MG63 (cell line): ENCODE measurements at regions not wholly inside any gene's neighbourhood (a gene's known extent, or its start where the extent isn't known, plus 50 kb on each side); places are given as distances from the start of the nearest gene placed in this dataset.
A peak's percentile ranks its signal among the peaks of the same experiment; 100 is the strongest.
"Not testable (repeated sequence)": the region's sequence is repeated elsewhere in the genome, so short reads cannot be mapped to it uniquely, and the experiment has no call there.

Experiments
- DNase-seq: peaks from one replicate; pipeline ENCODE4 v3.0.0-alpha.2; 2020
- H3K27me3 ChIP-seq: fragments of 250-450 bp; sonication (Bioruptor Pico); 2 replicates; pipeline ENCODE4 v1.5.1; 2020; ENCODE audit warnings: mild to moderate bottlenecking, moderate library complexity
- H3K36me3 ChIP-seq: fragments of 250-450 bp; sonication (Bioruptor Pico); 2 replicates; pipeline ENCODE4 v1.5.1; 2020; ENCODE audit warnings: mild to moderate bottlenecking, moderate library complexity
- H3K4me3 ChIP-seq: fragments of 250-450 bp; sonication (Bioruptor Pico); 2 replicates; pipeline ENCODE4 v1.5.1; 2020; ENCODE audit warnings: mild to moderate bottlenecking, moderate library complexity
- H3K9me3 ChIP-seq: fragments of 250-450 bp; sonication (Bioruptor Pico); 2 replicates; pipeline ENCODE4 v1.5.1; 2020; ENCODE audit warnings: mild to moderate bottlenecking, moderate library complexity

GRCh38 chr12:128079446-128079845, 187.5 kb upstream of the TMEM132C start:
- H3K4me3 ChIP-seq = no peak overlapping the region
- H3K9me3 ChIP-seq = no peaks in the 10 kb centered on the region
- DNase-seq = no peak
- H3K27me3 ChIP-seq = no peaks in the 10 kb centered on the region
- H3K36me3 ChIP-seq = no peaks in the 10 kb centered on the region

DNA sequence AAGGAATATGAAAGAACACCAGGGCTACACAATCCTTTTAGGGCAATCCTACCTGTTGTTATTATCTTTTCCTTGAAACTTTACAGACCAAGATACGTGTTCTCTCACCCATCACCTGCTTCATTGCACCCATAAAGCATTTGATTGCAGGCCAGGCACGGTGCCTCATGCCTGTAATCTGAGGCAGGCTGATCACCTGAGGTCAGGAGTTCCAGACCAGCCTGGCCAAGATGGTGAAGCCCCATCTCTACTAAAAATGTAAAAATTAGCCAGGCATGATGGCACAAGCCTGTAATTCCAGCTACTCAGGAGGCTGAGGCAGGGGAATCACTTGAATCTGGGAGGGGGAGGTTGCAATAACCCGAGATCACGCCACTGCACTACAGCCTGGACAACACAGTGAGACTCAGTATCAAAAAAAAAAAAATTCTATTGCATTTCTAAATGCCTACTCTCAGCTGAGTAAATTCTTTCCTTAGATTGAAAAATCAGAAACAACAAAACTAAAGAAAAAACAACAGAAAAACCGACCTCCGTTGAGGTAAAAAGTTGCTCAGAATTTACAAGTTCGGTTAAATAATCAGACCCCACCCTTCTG, 183.7 kb upstream of the TMEM132C start:
- Histone ChIP-seq H3K9me3 (no peaks in the 10 kb centered on the region), H3K4me3 (no peak overlapping the region), H3K27me3 (no peaks in the 10 kb centered on the region), H3K36me3 (no peaks in the 10 kb centered on the region)
- DNase-seq = no peak

DNA sequence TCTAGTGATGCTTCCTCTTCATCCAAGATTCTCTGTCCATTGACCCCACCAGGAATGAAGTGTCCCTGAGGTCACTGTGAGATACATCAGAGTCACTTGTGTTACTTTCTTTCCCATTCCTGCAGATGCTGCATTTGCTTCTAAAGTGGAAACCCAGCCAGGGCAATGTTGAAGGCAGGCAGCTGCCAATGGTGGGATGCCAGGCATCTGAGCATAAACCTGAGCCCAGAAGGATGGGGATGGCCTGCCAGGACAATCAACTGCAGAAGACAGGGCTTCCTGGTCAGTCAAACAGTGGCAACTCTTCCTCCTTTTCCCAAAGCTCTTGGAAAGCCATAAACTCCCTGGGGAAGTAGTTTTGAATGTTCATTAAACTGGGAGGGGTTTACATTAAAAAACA, 178.0 kb upstream of the TMEM132C start:
- Histone ChIP-seq H3K9me3 (no peaks in the 10 kb centered on the region), H3K36me3 (no peaks in the 10 kb centered on the region), H3K4me3 (no peak overlapping the region), H3K27me3 (no peaks in the 10 kb centered on the region)
- no peak for DNase-seq

DNA sequence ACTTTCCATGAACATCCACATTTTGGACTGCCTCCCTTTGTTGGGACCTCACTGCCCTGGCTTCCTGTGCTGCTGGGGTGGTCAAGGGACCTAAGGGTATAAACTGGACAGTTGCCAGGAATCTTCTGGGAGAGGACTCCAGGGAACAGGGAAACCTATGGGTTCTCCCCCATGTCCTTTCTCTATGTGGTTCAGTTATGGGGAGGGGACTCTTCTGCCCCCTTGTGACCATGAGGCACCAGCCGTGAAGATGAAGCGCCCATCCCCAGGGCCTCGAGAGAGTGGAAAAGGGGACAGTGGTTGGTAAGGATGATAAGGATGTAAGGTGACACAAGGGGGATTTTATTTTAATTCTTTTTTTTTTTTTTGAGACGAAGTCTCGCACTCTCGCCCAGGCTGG, 177.0 kb upstream of the TMEM132C start:
- no peaks in the 10 kb centered on the region for H3K36me3 ChIP-seq
- no peak overlapping the region for H3K4me3 ChIP-seq
- no peaks in the 10 kb centered on the region for H3K9me3 ChIP-seq
- H3K27me3 ChIP-seq = no peaks in the 10 kb centered on the region
- no peak for DNase-seq

DNA sequence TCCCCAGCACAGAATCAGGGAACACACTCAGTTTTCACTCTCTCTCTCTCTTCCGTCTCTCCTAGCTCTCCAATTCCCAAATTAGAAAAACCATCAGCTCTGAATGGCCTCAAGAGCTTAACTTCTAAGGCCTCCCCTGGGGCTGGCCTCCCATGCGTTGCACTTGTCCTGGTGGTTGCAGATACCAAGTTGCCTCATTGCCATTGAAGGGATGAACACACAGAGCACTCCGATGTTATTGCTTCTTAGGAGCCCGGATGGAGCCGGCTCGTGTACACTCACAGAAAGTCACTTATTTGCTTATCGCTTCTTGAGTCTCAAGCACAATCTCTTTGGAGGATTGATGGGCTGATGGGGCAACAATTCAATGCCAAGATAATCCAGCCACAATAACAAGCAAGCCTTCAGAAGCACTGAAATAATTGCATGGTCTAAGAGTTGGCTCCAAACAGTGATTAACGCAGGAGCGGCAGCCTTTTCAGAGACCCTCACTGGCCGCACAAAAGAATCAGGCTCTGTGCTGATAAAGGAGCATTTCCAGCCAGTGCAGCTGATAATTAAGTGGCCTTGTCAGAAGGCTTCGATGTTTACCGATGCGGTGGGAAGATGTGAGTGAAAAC, 175.8 kb upstream of the TMEM132C start:
- Histone ChIP-seq H3K9me3 (no peaks in the 10 kb centered on the region), H3K4me3 (no peak overlapping the region)
- DNase-seq = no peak

DNA sequence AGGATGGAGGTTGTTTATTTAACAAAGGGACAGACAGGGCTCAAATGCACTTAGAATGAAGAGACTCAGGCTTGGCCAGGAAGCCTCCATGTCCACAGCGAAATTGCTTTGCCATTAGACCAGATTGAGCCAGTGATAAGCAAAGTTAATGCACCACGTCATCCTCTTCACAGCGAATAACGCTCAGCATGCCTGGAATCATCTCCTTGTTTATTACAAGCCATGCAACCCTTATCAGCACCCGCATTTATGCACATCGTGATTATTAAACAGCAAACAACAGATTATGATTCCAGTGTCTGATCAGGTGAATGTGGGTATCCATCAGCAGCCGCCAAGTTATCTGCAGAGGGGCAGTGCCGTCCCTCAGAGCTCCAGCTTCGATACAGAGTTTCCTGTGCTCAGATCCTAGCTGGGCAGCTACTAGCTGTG, 175.0 kb upstream of the TMEM132C start:
- H3K9me3 ChIP-seq = no peaks in the 10 kb centered on the region
- no peaks in the 10 kb centered on the region for H3K27me3 ChIP-seq
- no peaks in the 10 kb centered on the region for H3K36me3 ChIP-seq
- no peak overlapping the region for H3K4me3 ChIP-seq
- no peak for DNase-seq

More for the DNA sequence above, 175.8 kb upstream of the TMEM132C start:
- H3K27me3 ChIP-seq = no peaks in the 10 kb centered on the region
- H3K36me3 ChIP-seq = no peaks in the 10 kb centered on the region

GRCh38 chr12:128098730-128099129, 168.2 kb upstream of the TMEM132C start:
- Histone ChIP-seq H3K27me3 (no peaks in the 10 kb centered on the region), H3K4me3 (no peak overlapping the region), H3K9me3 (no peaks in the 10 kb centered on the region), H3K36me3 (no peaks in the 10 kb centered on the region)
- peak; percentile 7 for DNase-seq

DNA sequence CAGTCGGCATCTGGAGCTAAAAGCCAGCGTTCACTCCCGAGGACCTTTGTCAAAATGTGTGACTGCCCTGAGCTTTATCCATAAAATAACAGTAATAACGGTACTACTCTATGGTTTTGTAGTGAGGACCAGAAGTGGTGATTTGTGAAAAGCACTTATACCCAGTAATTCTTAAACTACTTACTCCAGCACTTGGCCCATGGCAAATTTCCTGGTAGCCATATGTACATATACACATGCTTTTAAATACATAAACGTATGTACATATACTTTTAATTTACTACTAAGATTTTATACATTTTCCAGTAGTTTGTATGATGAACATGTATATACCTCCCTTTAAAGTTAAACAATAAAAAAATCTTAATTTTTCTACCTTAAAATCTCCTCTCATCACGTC, 163.8 kb upstream of the TMEM132C start:
- Histone ChIP-seq H3K4me3 (no peak overlapping the region), H3K36me3 (no peaks in the 10 kb centered on the region)

DNA sequence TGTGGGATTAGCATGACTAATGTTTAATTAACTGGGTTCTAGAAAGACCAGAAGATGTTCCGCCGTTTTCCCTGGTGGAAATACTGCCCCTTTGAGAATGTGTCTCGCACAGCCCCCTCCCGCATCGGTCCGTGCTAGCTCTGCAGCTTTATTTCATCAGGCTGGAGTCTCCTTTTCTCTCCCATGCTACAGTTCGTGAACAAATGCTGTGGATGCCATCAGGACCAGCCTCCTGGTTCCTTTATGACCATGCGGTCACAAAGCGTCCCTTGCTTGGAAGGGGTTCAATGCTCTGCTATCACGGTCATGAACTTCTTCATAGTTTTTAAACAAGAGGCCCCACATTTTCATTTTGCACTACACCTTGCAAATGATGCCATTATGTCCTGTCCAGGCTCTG, 157.7 kb upstream of the TMEM132C start:
- no peak for DNase-seq
- H3K27me3 ChIP-seq = no peaks in the 10 kb centered on the region
- H3K4me3 ChIP-seq = no peak overlapping the region
- H3K36me3 ChIP-seq = no peaks in the 10 kb centered on the region
- no peaks in the 10 kb centered on the region for H3K9me3 ChIP-seq

More for the DNA sequence above, 163.8 kb upstream of the TMEM132C start:
- H3K9me3 ChIP-seq = no peaks in the 10 kb centered on the region
- no peaks in the 10 kb centered on the region for H3K27me3 ChIP-seq
- DNase-seq = no peak

- no peaks in the 10 kb centered on the region for H3K27me3 ChIP-seq
- no peak overlapping the region for H3K4me3 ChIP-seq
- H3K9me3 ChIP-seq = no peaks in the 10 kb centered on the region
- H3K36me3 ChIP-seq = no peaks in the 10 kb centered on the region
- no peak for DNase-seq
These were observed 157.3 kb upstream of the TMEM132C start for GRCh38 chr12:128109636-128110035.

- Histone ChIP-seq H3K9me3 (no peaks in the 10 kb centered on the region), H3K27me3 (no peaks in the 10 kb centered on the region), H3K36me3 (no peaks in the 10 kb centered on the region), H3K4me3 (no peak overlapping the region)
- DNase-seq = no peak
These were observed 155.6 kb upstream of the TMEM132C start for GRCh38 chr12:128111333-128111732.

DNA sequence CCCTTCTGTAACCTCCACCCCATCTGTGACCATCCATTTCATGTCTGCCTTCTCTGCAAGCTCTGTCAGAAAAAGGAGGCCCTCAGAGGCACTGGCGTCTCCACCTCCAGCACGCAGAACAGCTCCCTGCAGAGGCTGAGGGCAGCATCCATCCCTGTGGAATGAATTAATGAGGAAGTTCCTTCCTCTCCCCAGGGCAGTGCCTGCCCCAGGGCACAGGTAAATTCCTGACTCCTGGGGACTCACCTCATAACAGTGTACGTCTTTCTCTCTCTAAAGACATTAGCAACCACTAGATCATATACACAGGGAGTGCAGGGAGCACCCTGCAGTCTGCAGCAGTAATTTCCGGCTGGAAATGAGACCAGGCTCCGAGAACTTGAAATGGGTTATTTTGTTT, 155.0 kb upstream of the TMEM132C start:
- Histone ChIP-seq H3K4me3 (no peak overlapping the region), H3K36me3 (no peaks in the 10 kb centered on the region), H3K27me3 (no peaks in the 10 kb centered on the region), H3K9me3 (no peaks in the 10 kb centered on the region)
- DNase-seq = no peak

DNA sequence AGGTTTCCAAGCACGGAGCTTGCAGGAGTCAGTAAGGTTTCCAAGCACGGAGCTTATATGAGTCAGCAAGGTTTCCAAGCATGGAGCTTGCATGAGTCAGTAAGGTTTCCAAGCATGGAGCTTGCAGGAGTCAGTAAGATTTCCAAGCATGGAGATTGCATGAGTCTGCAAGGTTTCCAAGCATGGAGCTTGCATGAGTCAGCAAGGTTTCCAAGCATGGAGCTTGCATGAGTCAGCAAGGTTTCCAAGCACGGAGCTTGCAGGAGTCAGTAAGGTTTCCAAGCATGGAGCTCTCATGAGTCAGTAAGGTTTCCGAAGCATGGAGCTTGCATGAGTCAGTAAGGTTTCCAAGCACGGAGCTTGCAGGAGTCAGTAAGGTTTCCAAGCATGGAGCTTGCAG, 153.7 kb upstream of the TMEM132C start:
- H3K27me3 ChIP-seq, H3K9me3 ChIP-seq, H3K4me3 ChIP-seq, H3K36me3 ChIP-seq: not testable (repeated sequence)
- DNase-seq = peak; percentile 50

DNA sequence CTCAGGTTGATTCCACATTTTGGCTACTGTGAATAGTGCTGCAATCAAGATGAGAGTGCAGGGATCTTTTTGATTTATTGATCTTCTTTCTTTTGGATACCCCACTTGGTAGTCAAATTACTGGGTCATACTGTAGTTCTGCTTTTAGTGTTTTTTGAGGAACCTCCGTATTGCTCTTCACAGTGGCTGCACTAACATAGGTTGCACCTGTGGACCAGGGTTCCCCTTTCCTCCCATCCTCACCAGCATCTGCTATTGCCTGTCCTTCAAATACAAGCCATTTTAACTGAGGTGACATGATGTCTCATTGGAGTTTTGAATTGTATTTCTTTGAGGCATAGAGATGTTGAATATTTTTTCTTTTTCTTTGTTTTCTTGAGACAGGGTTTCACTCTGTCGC, 152.5 kb upstream of the TMEM132C start:
- Histone ChIP-seq H3K9me3 (no peaks in the 10 kb centered on the region), H3K27me3 (no peaks in the 10 kb centered on the region), H3K36me3 (no peaks in the 10 kb centered on the region), H3K4me3 (no peak overlapping the region)
- DNase-seq = no peak

GRCh38 chr12:128116537-128116936, 150.4 kb upstream of the TMEM132C start:
- Histone ChIP-seq H3K4me3 (no peak overlapping the region), H3K27me3 (no peaks in the 10 kb centered on the region), H3K9me3 (no peaks in the 10 kb centered on the region), H3K36me3 (no peaks in the 10 kb centered on the region)
- no peak for DNase-seq

DNA sequence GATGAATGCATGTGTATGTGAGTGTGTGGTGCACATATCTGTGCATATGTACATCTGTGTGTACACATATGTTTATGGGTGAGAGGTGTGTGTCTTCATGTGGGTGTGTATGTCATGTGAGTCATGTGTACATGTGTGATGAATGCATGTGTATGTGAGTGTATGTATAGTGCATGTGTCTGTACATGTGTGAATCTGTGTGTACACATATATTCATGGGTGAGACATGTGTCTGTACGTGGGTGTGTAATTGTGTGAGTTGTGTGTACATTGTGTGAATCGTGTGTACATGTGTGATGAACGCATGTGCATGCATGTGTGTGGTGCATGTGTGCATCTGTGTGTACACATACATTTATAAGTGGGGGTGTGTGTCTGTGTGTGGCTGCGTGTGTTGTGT, 146.9 kb upstream of the TMEM132C start:
- H3K4me3 ChIP-seq = no peak overlapping the region

GRCh38 chr12:128121424-128121823, 145.5 kb upstream of the TMEM132C start:
- H3K36me3 ChIP-seq = no peaks in the 10 kb centered on the region
- DNase-seq = no peak
- no peaks in the 10 kb centered on the region for H3K9me3 ChIP-seq
- H3K4me3 ChIP-seq = no peak overlapping the region
- H3K27me3 ChIP-seq = no peaks in the 10 kb centered on the region

More for the DNA sequence above, 146.9 kb upstream of the TMEM132C start:
- no peaks in the 10 kb centered on the region for H3K9me3 ChIP-seq
- DNase-seq = no peak
- no peaks in the 10 kb centered on the region for H3K36me3 ChIP-seq
- no peaks in the 10 kb centered on the region for H3K27me3 ChIP-seq

GRCh38 chr12:128123096-128123495, 143.9 kb upstream of the TMEM132C start:
- H3K27me3 ChIP-seq = no peaks in the 10 kb centered on the region
- H3K9me3 ChIP-seq = no peaks in the 10 kb centered on the region
- DNase-seq = no peak
- no peak overlapping the region for H3K4me3 ChIP-seq
- H3K36me3 ChIP-seq = no peaks in the 10 kb centered on the region
